ENCODE measurements at regions not wholly inside any gene's neighbourhood (a gene's known extent, or its start where the extent isn't known, plus 50 kb on each side); places are given as distances from the start of the nearest gene placed in this dataset.
"Not testable (repeated sequence)": the region's sequence is repeated elsewhere in the genome, so short reads cannot be mapped to it uniquely, and the experiment has no call there.

DNA sequence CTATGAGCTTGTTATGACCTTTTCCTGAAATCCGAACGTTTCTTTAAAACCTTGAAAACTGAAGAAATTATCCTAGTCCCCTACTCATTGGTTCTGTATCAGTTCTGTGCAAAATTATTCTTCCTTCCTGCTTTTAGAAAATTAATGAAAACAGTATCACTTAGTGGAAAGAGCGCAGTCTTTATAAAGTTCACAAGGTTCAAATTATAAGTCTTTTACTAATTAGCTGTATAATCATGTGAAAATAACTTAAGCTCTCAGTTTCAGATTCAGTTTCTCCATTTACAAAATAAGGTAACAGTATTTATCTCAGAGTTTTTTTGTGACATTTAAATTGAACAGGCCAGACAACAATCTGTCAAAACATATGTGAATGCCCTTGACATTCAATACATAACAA is 306.1 kb downstream of the ADAMTS20 start:
- DNase-seq, result no peak

DNA sequence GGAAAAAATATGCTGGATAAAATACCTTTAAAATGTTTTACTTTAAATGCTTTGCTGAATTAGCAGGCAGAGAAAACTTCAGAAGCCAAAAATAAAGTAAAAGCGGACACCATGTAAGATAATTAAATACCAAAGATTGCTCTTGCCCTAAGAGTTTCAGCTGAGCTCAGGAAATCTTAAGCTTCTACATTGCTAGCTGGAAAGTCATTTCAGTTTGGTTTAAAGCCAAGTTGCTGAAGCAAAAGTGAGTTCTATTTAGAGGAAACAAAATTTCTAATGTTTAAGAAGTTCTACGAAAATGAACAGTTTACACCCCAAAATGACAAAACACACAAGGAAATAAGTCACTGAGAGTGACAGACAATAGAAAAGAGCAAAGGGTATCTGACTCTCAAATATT is 310.0 kb downstream of the ADAMTS20 start:
- no peak for DNase-seq

DNA sequence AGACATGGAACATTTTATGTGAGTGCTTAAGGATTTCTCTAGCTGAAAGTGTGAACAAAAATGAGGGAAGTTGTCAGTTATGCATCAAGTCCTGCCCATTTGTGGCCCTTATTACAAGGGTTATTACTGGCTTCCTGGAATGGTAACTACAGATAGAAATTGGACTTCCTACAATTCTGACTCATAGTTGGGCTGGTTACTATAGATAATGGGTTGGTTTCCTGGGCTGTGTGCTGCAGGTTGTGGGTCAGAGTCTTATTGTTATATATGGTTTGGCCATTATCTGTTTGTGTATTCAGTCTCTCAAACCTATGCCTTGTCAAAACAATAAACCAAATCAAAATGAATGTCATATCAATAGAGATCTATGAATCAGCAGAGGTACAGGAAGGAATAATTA is 313.7 kb downstream of the ADAMTS20 start:
- no peak for DNase-seq

DNA sequence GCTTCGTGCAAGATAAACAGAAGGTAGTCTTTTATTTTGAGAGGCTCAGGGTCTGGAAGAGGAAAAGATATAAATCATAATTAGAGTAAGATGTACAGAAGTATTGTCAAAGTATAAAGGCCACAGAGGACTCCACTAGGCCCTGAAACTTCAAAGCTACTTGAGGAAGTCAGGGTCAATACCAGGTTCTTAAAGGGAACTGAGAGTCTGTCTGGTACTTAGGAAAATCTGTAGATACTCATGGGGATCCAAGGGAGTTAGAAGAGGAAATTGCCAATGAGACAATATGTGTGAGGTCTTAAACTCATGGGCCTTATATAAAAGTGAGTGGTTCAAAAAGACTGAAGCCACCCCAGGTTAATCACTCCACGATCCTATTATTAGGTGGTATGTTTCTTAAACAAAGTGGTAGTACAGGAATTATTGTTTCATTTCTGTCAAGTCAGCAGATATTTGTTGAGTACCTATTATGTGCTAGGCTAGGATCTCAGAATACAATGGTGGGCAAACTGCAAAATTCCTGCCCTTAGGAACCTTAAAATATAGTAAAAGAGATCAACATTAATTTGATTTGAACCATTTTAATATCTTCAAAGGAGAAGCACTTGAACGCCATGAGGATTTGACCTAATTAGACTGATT is 314.6 kb downstream of the ADAMTS20 start:
- DNase-seq, result no peak

- DNase-seq, result no peak
Observed at GRCh38 chr12:43235721-43236120, 316.3 kb downstream of the ADAMTS20 start.

- no peak for DNase-seq
Observed at GRCh38 chr12:43233861-43234260, 318.1 kb downstream of the ADAMTS20 start.

DNA sequence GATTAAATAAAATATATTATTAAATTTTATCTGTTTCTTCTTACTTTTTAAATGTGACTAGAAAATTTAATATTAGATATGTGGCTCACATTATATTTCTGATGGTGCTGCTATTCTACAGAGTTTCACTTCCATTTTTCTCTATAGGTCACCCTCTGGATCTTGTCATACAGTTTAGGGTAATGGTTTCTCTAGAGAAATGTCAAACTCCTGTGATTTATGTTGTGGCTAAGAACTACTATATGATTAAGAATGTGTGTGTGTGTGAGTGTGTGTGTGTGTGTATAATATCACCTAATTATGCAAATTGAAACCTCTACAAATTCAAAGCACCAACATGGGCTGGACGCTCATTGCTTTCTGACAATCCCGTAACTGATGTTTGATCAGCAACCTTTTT is 325.9 kb downstream of the ADAMTS20 start:
- DNase-seq, result no peak

DNA sequence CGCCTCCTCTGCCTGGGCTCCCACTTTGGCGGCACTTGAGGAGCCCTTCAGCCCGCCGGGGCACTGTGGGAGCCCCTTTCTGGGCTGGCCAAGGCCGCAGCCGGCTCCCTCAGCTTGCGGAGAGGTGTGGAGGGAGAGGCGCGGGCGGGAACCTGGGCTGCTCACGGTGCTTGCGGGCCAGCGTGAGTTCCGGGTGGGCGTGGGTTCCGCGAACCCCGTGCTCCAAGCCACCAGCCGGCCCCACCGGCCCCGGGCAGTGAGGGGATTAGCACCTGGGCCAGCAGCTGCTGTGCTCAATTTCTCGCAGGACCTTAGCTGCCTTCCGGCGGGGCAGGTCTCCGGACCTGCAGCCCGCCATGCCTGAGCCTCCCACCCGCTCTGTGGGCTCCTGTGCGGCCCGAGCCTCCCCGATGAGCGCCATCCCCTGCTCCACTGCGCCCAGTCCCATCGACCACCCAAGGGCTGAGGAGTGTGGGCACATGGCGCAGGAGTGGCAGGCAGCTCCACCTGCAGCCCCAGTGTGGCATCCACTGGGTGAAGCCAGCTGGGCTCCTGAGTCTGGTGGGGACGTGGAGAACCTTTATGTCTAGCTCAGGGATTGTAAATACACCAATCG is 327.7 kb downstream of the ADAMTS20 start:
- DNase-seq, result not testable (repeated sequence)

DNA sequence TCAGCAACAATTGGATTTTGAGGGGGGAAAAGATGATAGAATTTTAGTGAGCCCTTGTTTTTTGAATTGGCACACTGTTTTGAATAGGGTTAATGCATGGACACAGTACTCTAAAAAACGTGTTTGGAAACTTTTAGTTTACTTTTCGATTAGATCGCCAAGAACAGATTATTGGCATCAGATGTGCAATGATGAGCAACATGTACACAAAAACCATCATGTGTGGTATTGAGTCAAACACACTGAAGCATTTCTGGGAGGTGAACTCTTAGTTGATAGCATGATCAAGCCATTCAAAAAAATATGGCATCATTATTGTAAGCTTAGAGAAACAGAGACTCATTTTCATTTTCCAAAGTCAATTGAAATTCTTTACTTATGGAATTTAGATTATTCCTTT is 329.2 kb downstream of the ADAMTS20 start:
- DNase-seq, result no peak

- no peak for DNase-seq
Observed at GRCh38 chr12:43221216-43221615, 330.8 kb downstream of the ADAMTS20 start.

DNA sequence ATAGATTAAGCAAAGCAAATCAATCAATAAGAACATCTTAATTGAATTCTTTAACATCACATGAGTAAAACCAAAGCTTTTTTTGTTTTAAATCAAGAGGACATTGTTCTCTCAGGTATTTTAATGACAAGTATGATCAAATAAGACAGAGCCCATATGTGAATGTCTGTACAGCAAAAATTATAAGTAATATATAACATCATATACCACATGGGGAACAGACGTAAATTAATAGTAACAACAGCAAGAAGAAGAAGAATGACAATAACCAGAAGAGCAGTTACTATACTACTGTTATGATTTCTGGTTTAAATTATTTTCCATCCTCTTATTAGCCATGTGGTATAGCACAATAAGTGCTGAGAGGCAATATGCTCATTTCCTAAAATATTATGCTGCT is 335.5 kb downstream of the ADAMTS20 start:
- DNase-seq, result no peak

GRCh38 chr12:43214166-43214565 is 337.8 kb downstream of the ADAMTS20 start:
- DNase-seq, result no peak

GRCh38 chr12:43213608-43214007 is 338.4 kb downstream of the ADAMTS20 start:
- DNase-seq, result no peak

GRCh38 chr12:43210485-43211192 is 341.4 kb downstream of the ADAMTS20 start:
- DNase-seq, result no peak

GRCh38 chr12:43208627-43209026 is 343.4 kb downstream of the ADAMTS20 start:
- DNase-seq, result no peak

GRCh38 chr12:43208221-43208620 is 343.8 kb downstream of the ADAMTS20 start:
- DNase-seq, result no peak

DNA sequence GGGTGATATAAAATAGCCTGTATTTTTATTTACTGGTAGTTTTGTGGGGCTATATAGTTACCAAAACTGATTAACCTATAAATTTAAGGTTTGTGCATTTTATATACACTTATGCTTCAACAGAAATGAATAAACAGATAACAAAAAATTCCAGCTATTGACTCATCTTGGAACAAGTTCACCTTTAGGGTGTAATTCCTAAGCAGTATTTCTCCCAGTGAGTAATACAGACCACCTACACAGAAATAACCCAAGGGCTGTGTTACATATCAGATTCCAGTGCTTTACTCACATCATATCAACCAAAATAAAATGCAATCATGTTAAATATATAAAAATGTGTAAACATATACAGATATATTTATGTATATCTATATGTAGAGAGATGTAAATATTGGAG is 345.6 kb downstream of the ADAMTS20 start:
- DNase-seq, result no peak

DNA sequence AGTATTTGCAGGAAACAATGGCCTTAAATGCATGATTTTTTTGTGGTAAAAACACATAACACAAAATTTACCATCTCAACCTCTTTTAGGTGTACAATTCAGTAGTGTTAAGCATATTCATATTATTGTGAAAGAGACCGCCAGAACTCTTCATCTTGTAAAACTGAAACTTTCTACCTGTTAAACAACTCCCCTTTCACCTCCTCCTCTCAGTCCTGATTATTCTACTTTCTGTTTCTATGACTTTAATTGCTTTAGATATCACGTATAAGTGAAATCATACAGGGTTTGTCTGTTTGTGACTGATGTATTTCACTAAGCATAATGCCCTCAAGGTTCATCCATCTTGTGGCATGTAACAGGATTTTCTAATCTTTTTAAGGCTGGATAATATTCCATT is 353.4 kb downstream of the ADAMTS20 start:
- DNase-seq, result no peak

- DNase-seq, result no peak
Observed at GRCh38 chr12:43196268-43196907, 355.6 kb downstream of the ADAMTS20 start.

- not testable (repeated sequence) for DNase-seq
Observed at GRCh38 chr12:43193096-43193495, 358.9 kb downstream of the ADAMTS20 start.

DNA sequence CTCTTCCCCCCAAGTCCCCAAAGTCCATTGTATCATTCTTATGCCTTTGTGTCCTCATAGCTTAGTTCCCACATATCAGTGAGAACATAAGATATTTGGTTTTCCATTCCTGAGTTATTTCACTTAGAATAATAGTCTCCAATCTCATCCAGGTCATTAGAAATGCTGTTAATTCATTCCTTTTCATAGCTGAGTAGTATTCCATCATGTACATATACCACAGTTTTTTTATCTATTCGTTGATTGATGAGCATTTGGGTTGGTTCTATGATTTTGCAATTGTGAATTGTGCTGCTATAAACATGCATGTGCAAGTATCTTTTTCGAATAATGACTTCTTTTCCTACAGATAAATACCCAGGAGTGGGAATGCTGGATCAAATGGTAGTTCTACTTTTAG is 359.6 kb downstream of the ADAMTS20 start:
- DNase-seq, result not testable (repeated sequence)

GRCh38 chr12:43180242-43180641 is 371.8 kb downstream of the ADAMTS20 start:
- DNase-seq, result no peak

DNA sequence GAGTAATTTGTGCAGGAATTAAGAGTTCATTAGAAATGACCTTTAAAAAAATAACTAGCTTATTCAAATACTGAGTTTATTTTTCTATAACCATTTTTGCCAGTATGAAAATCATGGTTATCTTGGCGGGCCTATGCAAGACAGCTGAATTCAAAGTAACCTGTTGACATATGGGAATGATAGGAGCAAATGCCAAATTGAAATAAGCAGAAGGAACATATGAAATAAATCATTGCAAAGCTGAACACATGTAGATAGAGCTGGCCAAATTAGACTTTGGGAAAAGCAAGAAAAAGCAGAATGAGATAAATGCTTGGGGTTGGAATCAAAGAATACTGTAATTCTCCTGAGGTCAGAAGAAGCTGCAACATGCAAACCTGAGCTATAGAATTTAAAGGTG is 372.5 kb downstream of the ADAMTS20 start:
- no peak for DNase-seq

DNA sequence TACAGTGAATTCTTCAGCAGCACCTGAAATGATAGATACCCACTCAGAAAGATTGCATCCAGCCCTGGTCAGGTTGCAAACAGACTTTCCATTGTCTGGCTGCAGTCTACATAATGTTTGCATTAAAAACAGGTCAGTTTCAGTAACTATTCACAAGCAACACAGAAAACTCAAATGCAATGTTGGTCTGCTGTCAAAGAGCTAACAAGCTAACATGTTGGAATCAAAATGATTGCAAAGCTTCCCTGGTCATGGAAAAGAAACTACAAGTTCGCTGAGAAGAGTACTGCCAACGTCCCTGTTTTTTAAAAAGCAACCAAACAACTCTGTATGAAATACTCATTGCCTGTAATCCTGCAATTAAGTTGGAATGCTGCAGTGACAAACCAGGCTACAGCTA is 374.7 kb downstream of the ADAMTS20 start:
- DNase-seq, result no peak
